Effector memory CD4-positive, alpha-beta T cell (primary cell): ENCODE measurements at regions not wholly inside any gene's neighbourhood (a gene's known extent, or its start where the extent isn't known, plus 50 kb on each side); places are given as distances from the start of the nearest gene placed in this dataset.
"Not testable (repeated sequence)": the region's sequence is repeated elsewhere in the genome, so short reads cannot be mapped to it uniquely, and the experiment has no call there.

Experiments used
- DNase-seq, 3 donors: peaks; one replicate each; pipeline ENCODE4 v3.0.0-alpha.2; 2020
- H3K27ac ChIP-seq: 2 replicates; pipeline ENCODE4 v1.7.0; 2013; ENCODE audit warnings: mild to moderate bottlenecking, low read length, moderate library complexity; ENCODE audit not compliant: insufficient read depth, poor library complexity, severe bottlenecking
- H3K27me3 ChIP-seq: replicated peaks from 2 replicates; pipeline ENCODE4 v1.7.0; 2013; ENCODE audit warnings: mild to moderate bottlenecking, low read length; ENCODE audit not compliant: insufficient read depth, control insufficient read depth, poor library complexity, severe bottlenecking
- H3K36me3 ChIP-seq: 2 replicates; pipeline ENCODE4 v1.7.0; 2013; ENCODE audit warnings: mild to moderate bottlenecking, low read length, moderate library complexity; ENCODE audit not compliant: control insufficient read depth, insufficient read depth
- H3K4me1 ChIP-seq: 2 replicates; pipeline ENCODE4 v1.7.0; 2013; ENCODE audit warnings: low read length, mild to moderate bottlenecking; ENCODE audit not compliant: control insufficient read depth, insufficient read depth, poor library complexity, severe bottlenecking
- H3K4me3 ChIP-seq: 2 replicates; pipeline ENCODE4 v1.7.0; 2013; ENCODE audit warnings: low read length, low read depth, mild to moderate bottlenecking; ENCODE audit not compliant: insufficient read depth, poor library complexity, severe bottlenecking
- H3K9me3 ChIP-seq: 2 replicates; pipeline ENCODE4 v1.7.0; 2013; ENCODE audit warnings: mild to moderate bottlenecking, low read length, moderate library complexity; ENCODE audit not compliant: control insufficient read depth

- H3K4me3 ChIP-seq, result no peak overlapping the region
- no peaks in the 10 kb centered on the region for H3K9me3 ChIP-seq
- H3K27me3 ChIP-seq, result no peaks in the 10 kb centered on the region
- no peak overlapping the region for H3K27ac ChIP-seq
- H3K36me3 ChIP-seq, result no peaks in the 10 kb centered on the region
- H3K4me1 ChIP-seq, result no peaks in the 10 kb centered on the region
- DNase-seq, result no peak
Measured at GRCh38 chr3:107193116-107193515, 184.1 kb upstream of the CCDC54 start.

- Histone ChIP-seq H3K36me3 (no peaks in the 10 kb centered on the region), H3K4me3 (no peak overlapping the region), H3K27me3 (no peaks in the 10 kb centered on the region), H3K4me1 (no peaks in the 10 kb centered on the region), H3K27ac (no peak overlapping the region), H3K9me3 (no peaks in the 10 kb centered on the region)
- DNase-seq, result no peak
Measured at GRCh38 chr3:107198581-107199181, 178.6 kb upstream of the CCDC54 start.

GRCh38 chr3:107201146-107201545 is 176.1 kb upstream of the CCDC54 start:
- Histone ChIP-seq H3K36me3 (no peaks in the 10 kb centered on the region), H3K4me3 (no peak overlapping the region), H3K27ac (no peak overlapping the region), H3K9me3 (no peaks in the 10 kb centered on the region), H3K4me1 (no peaks in the 10 kb centered on the region), H3K27me3 (no peaks in the 10 kb centered on the region)
- DNase-seq, result no peak

GRCh38 chr3:107202885-107203284 is 174.4 kb upstream of the CCDC54 start:
- H3K9me3 ChIP-seq, H3K27ac ChIP-seq, H3K36me3 ChIP-seq, DNase-seq, H3K4me3 ChIP-seq, H3K27me3 ChIP-seq, H3K4me1 ChIP-seq: not testable (repeated sequence)

- H3K27me3 ChIP-seq, result no peaks in the 10 kb centered on the region
- H3K27ac ChIP-seq, result no peak overlapping the region
- no peak overlapping the region for H3K4me3 ChIP-seq
- H3K36me3 ChIP-seq, result no peaks in the 10 kb centered on the region
- H3K9me3 ChIP-seq, result no peaks in the 10 kb centered on the region
- no peak for DNase-seq
- H3K4me1 ChIP-seq, result no peaks in the 10 kb centered on the region
Measured at GRCh38 chr3:107204121-107204520, 173.1 kb upstream of the CCDC54 start.

GRCh38 chr3:107205358-107205757 is 171.9 kb upstream of the CCDC54 start:
- no peak for DNase-seq
- H3K4me3 ChIP-seq, result no peak overlapping the region
- no peaks in the 10 kb centered on the region for H3K36me3 ChIP-seq
- H3K27ac ChIP-seq, result no peak overlapping the region
- H3K9me3 ChIP-seq, result no peaks in the 10 kb centered on the region
- H3K4me1 ChIP-seq, result no peaks in the 10 kb centered on the region
- no peaks in the 10 kb centered on the region for H3K27me3 ChIP-seq

GRCh38 chr3:107206141-107206540 is 171.1 kb upstream of the CCDC54 start:
- Histone ChIP-seq H3K27ac (no peak overlapping the region), H3K36me3 (no peaks in the 10 kb centered on the region)
- DNase-seq, result no peak

GRCh38 chr3:107206945-107207344 is 170.3 kb upstream of the CCDC54 start:
- Histone ChIP-seq H3K36me3 (no peaks in the 10 kb centered on the region), H3K4me3 (no peak overlapping the region), H3K9me3 (no peaks in the 10 kb centered on the region), H3K4me1 (no peaks in the 10 kb centered on the region), H3K27me3 (no peaks in the 10 kb centered on the region), H3K27ac (no peak overlapping the region)
- DNase-seq, result no peak

More at GRCh38 chr3:107206141-107206540, 171.1 kb upstream of the CCDC54 start:
- H3K4me1 ChIP-seq, result no peaks in the 10 kb centered on the region
- H3K9me3 ChIP-seq, result no peaks in the 10 kb centered on the region
- H3K27me3 ChIP-seq, result no peaks in the 10 kb centered on the region
- H3K4me3 ChIP-seq, result no peak overlapping the region

- H3K4me1 ChIP-seq, result no peaks in the 10 kb centered on the region
Measured at GRCh38 chr3:107208100-107208499, 169.1 kb upstream of the CCDC54 start.

GRCh38 chr3:107208796-107209195 is 168.4 kb upstream of the CCDC54 start:
- H3K27ac ChIP-seq, result no peak overlapping the region
- H3K4me1 ChIP-seq, result no peaks in the 10 kb centered on the region
- no peak for DNase-seq

More at GRCh38 chr3:107208100-107208499, 169.1 kb upstream of the CCDC54 start:
- no peaks in the 10 kb centered on the region for H3K9me3 ChIP-seq
- H3K27ac ChIP-seq, result no peak overlapping the region
- H3K4me3 ChIP-seq, result no peak overlapping the region
- no peaks in the 10 kb centered on the region for H3K36me3 ChIP-seq
- no peak for DNase-seq
- no peaks in the 10 kb centered on the region for H3K27me3 ChIP-seq

More at GRCh38 chr3:107208796-107209195, 168.4 kb upstream of the CCDC54 start:
- Histone ChIP-seq H3K4me3 (no peak overlapping the region), H3K9me3 (no peaks in the 10 kb centered on the region), H3K27me3 (no peaks in the 10 kb centered on the region), H3K36me3 (no peaks in the 10 kb centered on the region)
